HUES48 (cell line): ENCODE measurements at regions not wholly inside any gene's neighbourhood (a gene's known extent, or its start where the extent isn't known, plus 50 kb on each side); places are given as distances from the start of the nearest gene placed in this dataset.

Experiments used
- H3K27ac ChIP-seq: one replicate; pipeline ENCODE4 v1.7.0; 2013; ENCODE audit warnings: low read depth, low read length, inconsistent platforms
- H3K27me3 ChIP-seq: 2 replicates; pipeline ENCODE4 v1.6.1; 2013; ENCODE audit warnings: mild to moderate bottlenecking, low read length; ENCODE audit not compliant: control insufficient read depth, insufficient read depth
- H3K36me3 ChIP-seq: 2 replicates; pipeline ENCODE4 v1.6.1; 2013; ENCODE audit warnings: low read length; ENCODE audit not compliant: control insufficient read depth, insufficient read depth
- H3K4me1 ChIP-seq: 2 replicates; pipeline ENCODE4 v1.6.1; 2013; ENCODE audit warnings: mild to moderate bottlenecking, low read length; ENCODE audit not compliant: control insufficient read depth, insufficient read depth
- H3K4me3 ChIP-seq: 2 replicates; pipeline ENCODE4 v1.5.1; 2013; ENCODE audit warnings: mild to moderate bottlenecking, low read depth, low read length
- H3K9ac ChIP-seq: 2 replicates; pipeline ENCODE4 v1.6.1; 2013; ENCODE audit warnings: mild to moderate bottlenecking, low read depth, low read length, moderate library complexity
- H3K9me3 ChIP-seq: 2 replicates; pipeline ENCODE4 v1.6.1; 2013; ENCODE audit warnings: low read length; ENCODE audit not compliant: control insufficient read depth, insufficient read depth

- Histone ChIP-seq H3K27ac (no peak overlapping the region), H3K9me3 (no peaks in the 10 kb centered on the region), H3K27me3 (no peaks in the 10 kb centered on the region), H3K36me3 (no peaks in the 10 kb centered on the region), H3K4me1 (no peaks in the 10 kb centered on the region), H3K4me3 (no peak overlapping the region), H3K9ac (no peak overlapping the region)
Observed at GRCh38 chr15:72919936-72920465, 132.3 kb upstream of the NEO1 start.

- Histone ChIP-seq H3K9me3 (no peaks in the 10 kb centered on the region), H3K36me3 (no peaks in the 10 kb centered on the region), H3K4me1 (no peaks in the 10 kb centered on the region), H3K4me3 (no peak overlapping the region), H3K9ac (no peak overlapping the region), H3K27me3 (no peaks in the 10 kb centered on the region), H3K27ac (no peak overlapping the region)
Observed at GRCh38 chr15:72916897-72917296, 133.3 kb upstream of the ADPGK start.

- no peak overlapping the region for H3K27ac ChIP-seq
- no peak overlapping the region for H3K9ac ChIP-seq
- H3K9me3 ChIP-seq, result no peaks in the 10 kb centered on the region
- no peaks in the 10 kb centered on the region for H3K27me3 ChIP-seq
- no peak overlapping the region for H3K4me3 ChIP-seq
- no peaks in the 10 kb centered on the region for H3K4me1 ChIP-seq
- no peaks in the 10 kb centered on the region for H3K36me3 ChIP-seq
Observed at GRCh38 chr15:72916378-72916777, 132.8 kb upstream of the ADPGK start.

DNA sequence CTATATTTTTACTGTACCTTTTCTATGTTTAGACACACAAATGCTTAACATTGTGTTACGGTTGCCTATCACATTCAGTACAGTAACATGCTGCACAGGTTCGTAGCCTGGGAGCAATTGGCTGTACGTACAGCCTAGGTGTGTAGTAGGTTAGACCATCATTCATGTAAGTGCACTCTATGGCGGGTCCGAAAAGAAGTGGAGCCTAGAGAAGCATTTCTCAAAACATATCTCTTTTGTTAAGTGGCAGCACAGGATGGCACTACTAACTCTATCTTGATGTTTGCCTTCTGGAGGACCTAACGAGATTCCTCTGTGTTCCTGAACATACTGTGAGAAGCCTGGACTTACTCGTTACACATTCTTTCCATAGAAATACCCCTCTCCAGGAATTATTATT is 132.3 kb upstream of the ADPGK start:
- H3K9me3 ChIP-seq, result no peaks in the 10 kb centered on the region
- no peaks in the 10 kb centered on the region for H3K27me3 ChIP-seq
- no peaks in the 10 kb centered on the region for H3K4me1 ChIP-seq
- no peak overlapping the region for H3K9ac ChIP-seq
- H3K27ac ChIP-seq, result no peak overlapping the region
- H3K4me3 ChIP-seq, result no peak overlapping the region
- no peaks in the 10 kb centered on the region for H3K36me3 ChIP-seq

DNA sequence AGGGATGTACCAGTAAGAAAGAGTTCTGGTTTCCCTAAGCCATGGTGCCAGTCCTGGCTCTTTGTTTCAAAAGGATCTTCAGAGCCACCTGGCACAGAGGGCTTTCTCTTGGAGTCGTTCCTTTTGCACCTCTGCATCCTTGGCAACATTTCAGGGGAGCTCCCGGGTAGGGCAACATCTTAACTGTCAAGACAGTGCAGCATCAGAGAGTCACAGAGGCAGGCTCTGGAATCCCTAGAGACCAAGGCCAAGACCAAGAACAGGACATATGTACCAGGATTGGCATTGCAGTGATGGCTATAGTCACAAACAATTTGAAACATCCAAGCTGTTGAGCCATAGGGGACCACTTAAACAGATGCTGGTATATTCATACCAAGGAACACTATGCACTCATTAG is 129.4 kb upstream of the ADPGK start:
- H3K27ac ChIP-seq, result no peak overlapping the region

DNA sequence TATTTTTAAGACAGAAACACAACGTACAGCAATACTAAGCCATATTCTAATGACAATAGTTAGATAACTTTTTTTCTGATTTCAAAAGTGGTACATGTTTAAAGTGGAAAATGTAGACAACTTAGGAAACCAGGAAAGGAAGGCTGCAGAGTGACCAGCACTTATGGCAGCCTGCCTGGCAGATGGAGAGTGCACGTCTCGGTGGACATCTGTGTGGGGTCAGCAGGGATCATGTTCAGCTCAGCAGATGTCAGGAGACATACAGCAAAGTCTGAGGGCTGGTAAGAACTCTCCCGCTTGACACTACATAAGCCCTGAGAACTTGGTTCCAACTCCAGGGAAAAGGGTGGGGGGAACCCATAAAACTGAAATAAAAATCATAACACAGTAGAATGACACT is 128.6 kb upstream of the ADPGK start:
- no peak overlapping the region for H3K27ac ChIP-seq
- H3K4me1 ChIP-seq, result no peaks in the 10 kb centered on the region; the same call in 1 of the 2 replicates
- no peak overlapping the region for H3K4me3 ChIP-seq
- H3K9me3 ChIP-seq, result no peaks in the 10 kb centered on the region
- no peaks in the 10 kb centered on the region for H3K27me3 ChIP-seq
- no peak overlapping the region for H3K9ac ChIP-seq
- no peaks in the 10 kb centered on the region for H3K36me3 ChIP-seq

More for the DNA sequence above, 129.4 kb upstream of the ADPGK start:
- Histone ChIP-seq H3K27me3 (no peaks in the 10 kb centered on the region), H3K9me3 (no peaks in the 10 kb centered on the region), H3K4me1 (no peaks in the 10 kb centered on the region; the same call in 1 of the 2 replicates), H3K4me3 (no peak overlapping the region), H3K36me3 (no peaks in the 10 kb centered on the region), H3K9ac (no peak overlapping the region)

DNA sequence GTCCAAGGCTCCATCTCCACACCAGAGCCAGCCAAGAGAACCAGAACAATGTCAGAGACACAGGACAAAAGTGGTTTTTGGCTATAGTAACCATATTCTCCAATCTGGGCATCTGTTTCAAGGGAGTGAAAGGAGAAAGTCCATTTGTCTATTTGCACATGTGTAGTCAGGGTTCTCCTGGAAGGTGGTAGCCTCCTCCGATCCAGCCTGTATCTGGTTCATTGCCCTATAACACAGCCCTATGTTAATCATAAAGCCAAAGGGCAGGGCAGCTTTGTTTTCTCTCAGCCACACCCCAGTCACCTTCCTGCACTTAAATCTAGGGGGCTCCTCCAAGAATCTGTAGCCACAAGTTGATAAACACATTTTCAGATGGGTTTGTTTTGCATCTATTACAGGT is 128.1 kb upstream of the ADPGK start:
- no peaks in the 10 kb centered on the region for H3K9me3 ChIP-seq
- no peak overlapping the region for H3K27ac ChIP-seq
- H3K4me3 ChIP-seq, result no peak overlapping the region
- no peak overlapping the region for H3K9ac ChIP-seq
- H3K36me3 ChIP-seq, result no peaks in the 10 kb centered on the region
- H3K27me3 ChIP-seq, result no peaks in the 10 kb centered on the region
- H3K4me1 ChIP-seq, result no peaks in the 10 kb centered on the region; the same call in 1 of the 2 replicates

GRCh38 chr15:72908713-72909112 is 125.2 kb upstream of the ADPGK start:
- no peaks in the 10 kb centered on the region; the same call in 1 of the 2 replicates for H3K4me1 ChIP-seq
- H3K27me3 ChIP-seq, result no peaks in the 10 kb centered on the region
- H3K9me3 ChIP-seq, result no peaks in the 10 kb centered on the region
- H3K27ac ChIP-seq, result no peak overlapping the region
- H3K36me3 ChIP-seq, result no peaks in the 10 kb centered on the region
- H3K4me3 ChIP-seq, result no peak overlapping the region
- no peak overlapping the region for H3K9ac ChIP-seq

DNA sequence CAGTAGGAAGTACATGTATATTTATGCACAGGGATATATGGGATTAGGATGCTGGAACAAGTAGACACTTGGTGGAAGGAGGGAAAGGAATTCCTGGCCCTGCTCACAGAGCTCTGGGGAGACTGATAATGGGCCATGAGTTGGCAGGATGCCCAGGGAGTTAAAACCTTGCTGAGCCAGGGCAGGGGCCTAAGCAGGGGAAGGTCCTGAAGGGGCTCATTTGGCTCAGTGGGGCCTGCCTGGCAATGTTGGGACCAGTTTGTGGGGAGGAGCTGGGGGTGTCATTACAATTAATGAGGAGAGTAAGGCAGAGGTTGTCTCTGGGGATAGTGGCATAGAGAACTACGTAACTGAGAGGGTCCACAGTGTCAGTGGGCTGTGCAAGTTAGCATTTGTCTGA is 124.2 kb upstream of the ADPGK start:
- H3K4me3 ChIP-seq, result no peak overlapping the region
- no peaks in the 10 kb centered on the region for H3K36me3 ChIP-seq
- H3K9me3 ChIP-seq, result no peaks in the 10 kb centered on the region
- no peak overlapping the region for H3K27ac ChIP-seq
- no peaks in the 10 kb centered on the region for H3K27me3 ChIP-seq
- H3K9ac ChIP-seq, result no peak overlapping the region
- H3K4me1 ChIP-seq, result no peaks in the 10 kb centered on the region; the same call in 1 of the 2 replicates

- Histone ChIP-seq H3K4me1 (no peaks in the 10 kb centered on the region), H3K27ac (no peak overlapping the region), H3K36me3 (no peaks in the 10 kb centered on the region), H3K27me3 (no peaks in the 10 kb centered on the region), H3K9ac (no peak overlapping the region), H3K9me3 (no peaks in the 10 kb centered on the region), H3K4me3 (no peak overlapping the region)
Observed at GRCh38 chr15:72902919-72903260, 119.3 kb upstream of the ADPGK start.

- H3K9ac ChIP-seq, result no peak overlapping the region
- no peaks in the 10 kb centered on the region for H3K27me3 ChIP-seq
- H3K36me3 ChIP-seq, result no peaks in the 10 kb centered on the region
- H3K27ac ChIP-seq, result no peak overlapping the region
- no peak overlapping the region for H3K4me3 ChIP-seq
- H3K4me1 ChIP-seq, result no peaks in the 10 kb centered on the region
- no peaks in the 10 kb centered on the region for H3K9me3 ChIP-seq
Observed at GRCh38 chr15:72902245-72902918, 118.8 kb upstream of the ADPGK start.
